ENCODE measurements at regions not wholly inside any gene's neighbourhood (a gene's known extent, or its start where the extent isn't known, plus 50 kb on each side); places are given as distances from the start of the nearest gene placed in this dataset.

GRCh38 chr1:191508239-191508638 lies 650.0 kb upstream of the RGS18 start:
- TF ChIP-seq CTCF (IDR thresholded peaks at IDR 0.05) (no peak), POLR2A (IDR thresholded peaks at IDR 0.05) (no peak)
